GM21390 (cell line): ENCODE measurements at regions not wholly inside any gene's neighbourhood (a gene's known extent, or its start where the extent isn't known, plus 50 kb on each side); places are given as distances from the start of the nearest gene placed in this dataset.
"Not testable (repeated sequence)": the region's sequence is repeated elsewhere in the genome, so short reads cannot be mapped to it uniquely, and the experiment has no call there.

Experiments used
- ATAC-seq: cut with Tn5 transposase; IDR thresholded peaks from one replicate; pipeline ENCODE4 v1.9.1; 2021; ENCODE audit not compliant: unreplicated experiment

DNA sequence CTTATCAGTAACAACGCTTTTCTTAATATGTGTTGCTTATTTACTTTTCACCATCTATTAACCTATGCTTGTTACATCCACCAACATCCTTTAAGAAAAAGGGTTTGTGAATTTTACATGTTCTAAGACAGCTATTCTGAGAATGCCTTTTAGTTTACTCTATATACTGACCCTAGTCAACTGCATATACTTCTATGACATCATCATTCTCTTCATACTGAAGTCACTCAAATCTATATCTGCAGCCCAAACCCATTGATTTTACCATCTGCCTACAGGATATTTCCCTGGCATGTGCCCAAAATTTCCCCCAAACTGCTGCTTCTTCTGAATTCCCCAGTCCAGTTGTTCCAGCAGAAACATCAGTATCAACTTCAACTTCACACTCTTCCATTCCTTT, 94.6 kb upstream of the FAM204A start:
- no peak for ATAC-seq

DNA sequence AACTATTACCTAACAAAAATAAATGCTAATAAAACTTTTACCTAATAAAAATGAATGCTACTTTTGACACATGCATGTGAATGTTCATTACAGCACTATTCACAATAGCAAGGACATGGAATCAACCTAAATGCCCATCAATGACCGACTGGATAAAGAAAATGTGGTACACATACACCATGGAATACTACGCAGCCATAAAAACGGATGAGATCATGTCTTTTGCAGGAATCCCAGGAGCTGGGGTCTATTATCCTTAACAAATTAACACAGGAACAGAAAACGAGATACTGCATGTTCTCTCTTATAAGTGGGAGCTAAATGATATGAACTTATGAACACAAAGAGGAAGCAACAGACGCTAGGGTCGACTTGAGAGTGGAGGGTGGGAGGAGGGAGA, 88.1 kb upstream of the FAM204A start:
- no peak for ATAC-seq

GRCh38 chr10:118423800-118424442, 81.8 kb upstream of the FAM204A start:
- peak; percentile 93 for ATAC-seq

DNA sequence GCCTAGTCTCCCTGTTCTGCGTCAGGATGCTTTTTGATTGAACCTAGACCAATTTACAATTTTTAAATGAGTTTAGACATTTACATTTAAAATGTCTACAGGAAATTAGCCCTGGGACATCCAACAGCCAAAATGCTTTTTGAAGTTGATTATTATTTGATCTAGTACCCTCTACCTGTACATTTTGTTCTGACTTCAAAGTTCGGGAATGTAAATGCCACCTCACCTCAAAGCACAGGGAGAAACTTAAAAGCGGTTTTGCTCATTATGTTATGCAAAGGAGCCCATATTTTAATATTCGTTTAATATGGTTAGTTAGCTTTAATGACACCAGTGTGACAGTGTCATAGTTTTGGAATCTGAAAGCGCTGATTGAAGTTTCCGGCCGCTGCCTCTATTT, 80.1 kb upstream of the FAM204A start:
- ATAC-seq: no peak

GRCh38 chr10:118420049-118420448, 77.9 kb upstream of the FAM204A start:
- ATAC-seq: not testable (repeated sequence)

DNA sequence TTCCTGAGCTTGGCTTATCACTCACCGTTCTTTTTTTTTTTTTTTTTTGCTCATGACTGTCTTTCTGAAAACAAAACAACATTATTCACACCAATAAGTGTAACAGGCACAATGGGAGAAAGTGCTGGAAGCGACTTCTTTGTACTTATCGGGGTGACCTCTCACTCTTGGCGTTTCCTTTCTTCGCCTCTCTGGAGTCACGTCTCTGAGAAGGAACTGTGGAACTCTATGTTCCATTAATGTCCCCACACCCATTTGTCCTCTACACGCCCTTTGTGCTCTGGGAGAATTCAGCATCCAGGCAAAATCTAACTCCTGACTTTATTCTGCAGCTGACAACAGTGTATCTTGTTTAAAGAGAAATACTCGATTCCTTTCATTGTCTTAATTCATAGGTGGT, 70.8 kb upstream of the FAM204A start:
- no peak for ATAC-seq

DNA sequence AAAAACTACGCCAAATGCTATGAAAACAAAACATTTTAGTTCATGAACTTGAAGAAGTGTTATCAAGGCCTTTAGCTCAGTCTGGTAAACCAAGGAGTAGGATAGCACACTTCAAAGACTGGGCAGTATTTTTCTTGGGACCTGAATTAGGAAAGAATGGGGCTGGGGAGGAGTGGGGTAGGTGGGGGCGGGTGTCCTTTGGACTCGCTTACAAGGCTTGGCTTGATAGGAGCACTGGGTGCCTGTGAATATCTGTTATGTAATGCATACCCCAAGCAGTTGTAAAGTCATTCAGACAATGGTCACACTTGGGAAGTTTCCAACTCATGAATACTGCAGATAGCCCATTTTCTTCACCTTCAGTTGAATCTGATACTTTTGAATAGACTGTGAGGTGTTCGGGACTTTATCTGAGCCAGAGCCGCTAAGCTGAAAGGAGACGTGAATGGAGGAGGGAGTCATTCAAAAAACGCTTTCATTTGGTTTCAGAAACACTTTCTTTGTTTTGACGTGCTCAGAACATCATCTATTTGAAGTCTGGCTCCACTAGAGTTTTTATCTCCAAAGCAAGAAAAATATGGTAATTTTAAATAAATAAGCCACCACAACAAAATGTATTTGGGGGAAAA, 70.1 kb upstream of the FAM204A start:
- no peak for ATAC-seq

- ATAC-seq: no peak
Observed at GRCh38 chr10:118409295-118409694, 67.2 kb upstream of the FAM204A start.

- ATAC-seq: no peak
Observed at GRCh38 chr10:118408181-118408580, 66.1 kb upstream of the FAM204A start.

DNA sequence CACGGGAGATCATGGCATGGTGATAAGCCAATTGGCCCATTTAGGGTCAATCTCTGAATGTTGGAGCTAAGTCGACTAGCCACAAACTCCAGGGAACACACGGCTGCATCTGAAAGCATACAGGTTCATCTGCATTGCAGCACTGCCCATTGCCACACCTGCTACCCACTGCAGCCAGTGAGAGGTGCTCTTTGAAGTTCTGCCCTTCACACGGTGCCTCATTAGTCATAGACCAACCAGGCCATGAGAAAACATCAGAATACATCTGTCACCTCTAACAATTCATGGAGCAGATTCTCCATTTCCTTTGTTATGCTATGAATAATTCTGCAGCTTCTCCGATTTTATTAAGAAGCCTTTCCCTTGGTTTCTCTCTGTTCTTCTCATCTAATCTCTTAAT, 65.7 kb upstream of the FAM204A start:
- no peak for ATAC-seq

DNA sequence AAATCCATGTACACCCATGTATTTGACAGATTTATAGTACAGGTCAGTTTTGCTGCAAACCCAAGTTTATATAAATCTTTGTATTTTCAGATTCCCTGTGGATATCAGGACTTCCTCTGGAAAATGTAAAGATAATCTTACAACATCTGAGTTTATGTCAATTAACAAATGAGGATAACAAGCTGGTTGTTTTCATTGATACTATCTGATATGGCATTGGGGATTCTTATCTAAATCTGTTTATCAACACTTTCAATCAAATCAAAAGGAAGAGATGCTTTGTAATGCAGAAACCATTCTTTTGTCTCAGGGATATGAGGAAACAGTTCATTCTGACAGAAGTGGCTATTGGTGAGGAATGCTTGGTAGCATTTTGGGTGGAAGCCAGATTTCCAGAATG, 64.9 kb upstream of the FAM204A start:
- ATAC-seq: no peak

- no peak for ATAC-seq
Observed at GRCh38 chr10:118405928-118406327, 63.8 kb upstream of the FAM204A start.

DNA sequence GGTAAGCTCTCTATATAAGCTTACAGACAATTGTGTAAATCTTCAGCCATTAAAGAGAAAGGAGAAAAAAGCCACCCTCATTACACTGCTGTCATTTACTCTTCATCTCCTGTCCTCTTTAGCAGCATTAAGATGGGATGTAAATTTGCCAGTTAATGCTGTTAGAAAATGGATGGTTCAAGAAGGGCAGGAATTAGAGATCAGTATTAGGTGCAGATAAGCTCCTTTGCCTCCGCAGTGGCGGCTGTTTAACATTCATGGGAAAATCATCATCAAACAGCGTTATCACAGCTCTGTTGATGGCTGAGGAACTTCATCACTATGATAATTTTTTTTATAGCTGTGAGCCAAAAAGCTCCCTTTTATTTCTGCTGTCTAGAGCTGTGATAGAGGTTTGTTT, 61.8 kb upstream of the FAM204A start:
- no peak for ATAC-seq

GRCh38 chr10:118401708-118402193, 59.6 kb upstream of the FAM204A start:
- ATAC-seq: no peak

GRCh38 chr10:118397391-118397790, 55.3 kb upstream of the FAM204A start:
- ATAC-seq: no peak

GRCh38 chr10:118395947-118396346, 53.8 kb upstream of the FAM204A start:
- no peak for ATAC-seq

- no peak for ATAC-seq
Observed at GRCh38 chr10:118394301-118395200, 52.4 kb upstream of the FAM204A start.

- no peak for ATAC-seq
Observed at GRCh38 chr10:118392761-118393160, 50.6 kb upstream of the FAM204A start.
